Breast epithelium (tissue), 3 donors: ENCODE measurements at regions not wholly inside any gene's neighbourhood (a gene's known extent, or its start where the extent isn't known, plus 50 kb on each side); places are given as distances from the start of the nearest gene placed in this dataset.

ENCODE experiments used
- CTCF ChIP-seq, 3 donors: fragments of 450-650 bp; IDR thresholded peaks; one replicate each; pipeline ENCODE4 v1.5.1; 2016 to 2017; ENCODE audit warnings: antibody characterized with exemption in 3 of 3, mild to moderate bottlenecking in 3 of 3, moderate library complexity in 3 of 3
- POLR2A ChIP-seq: fragments of 450-650 bp; IDR thresholded peaks from one replicate; pipeline ENCODE4 v1.6.1; 2016; ENCODE audit warnings: antibody characterized with exemption, mild to moderate bottlenecking, moderate library complexity

GRCh38 chr14:83991666-83992065, 1538.3 kb upstream of the FLRT2 start:
- no peak for TF ChIP-seq CTCF (IDR thresholded peaks at IDR 0.05)
- no peak for TF ChIP-seq POLR2A
